GM18520 (cell line): ENCODE measurements at regions not wholly inside any gene's neighbourhood (a gene's known extent, or its start where the extent isn't known, plus 50 kb on each side); places are given as distances from the start of the nearest gene placed in this dataset.
"Not testable (repeated sequence)": the region's sequence is repeated elsewhere in the genome, so short reads cannot be mapped to it uniquely, and the experiment has no call there.

Experiments
- ATAC-seq: cut with Tn5 transposase; IDR thresholded peaks from one replicate; pipeline ENCODE4 v1.9.1; 2021; ENCODE audit not compliant: unreplicated experiment

GRCh38 chr3:162884373-162884772, 1387.8 kb downstream of the OTOL1 start:
- no peak for ATAC-seq

GRCh38 chr3:162892921-162893793, 1396.5 kb downstream of the OTOL1 start:
- no peak for ATAC-seq

- no peak for ATAC-seq
Measured at GRCh38 chr3:162897291-162897690, 1400.7 kb downstream of the OTOL1 start.

GRCh38 chr3:162932503-162932902, 1435.9 kb downstream of the OTOL1 start:
- no peak for ATAC-seq

- no peak for ATAC-seq
Measured at GRCh38 chr3:162933656-162934055, 1437.0 kb downstream of the OTOL1 start.

- no peak for ATAC-seq
Measured at GRCh38 chr3:162936706-162937105, 1440.1 kb downstream of the OTOL1 start.

- no peak for ATAC-seq
Measured at GRCh38 chr3:162938083-162938482, 1441.5 kb downstream of the OTOL1 start.

GRCh38 chr3:162945626-162946025, 1449.0 kb downstream of the OTOL1 start:
- no peak for ATAC-seq

- ATAC-seq = no peak
Measured at GRCh38 chr3:162956711-162957110, 1460.1 kb downstream of the OTOL1 start.

GRCh38 chr3:162960269-162960668, 1463.7 kb downstream of the OTOL1 start:
- ATAC-seq = no peak

- no peak for ATAC-seq
Measured at GRCh38 chr3:162970292-162970691, 1473.7 kb downstream of the OTOL1 start.

- ATAC-seq = no peak
Measured at GRCh38 chr3:162971715-162972114, 1475.1 kb downstream of the OTOL1 start.

- no peak for ATAC-seq
Measured at GRCh38 chr3:162973428-162973917, 1476.9 kb downstream of the OTOL1 start.

- ATAC-seq = no peak
Measured at GRCh38 chr3:162978136-162978535, 1481.5 kb downstream of the OTOL1 start.

GRCh38 chr3:162984746-162985145, 1488.1 kb downstream of the OTOL1 start:
- ATAC-seq = no peak

- ATAC-seq = not testable (repeated sequence)
Measured at GRCh38 chr3:162987085-162987794, 1490.6 kb downstream of the OTOL1 start.

GRCh38 chr3:162992741-162993140, 1496.1 kb downstream of the OTOL1 start:
- ATAC-seq = no peak

GRCh38 chr3:162994165-162994564, 1497.6 kb downstream of the OTOL1 start:
- no peak for ATAC-seq

- ATAC-seq = no peak
Measured at GRCh38 chr3:162996368-162996767, 1499.8 kb downstream of the OTOL1 start.

GRCh38 chr3:162998205-162998604, 1501.6 kb downstream of the OTOL1 start:
- no peak for ATAC-seq

- no peak for ATAC-seq
Measured at GRCh38 chr3:163011596-163011995, 1515.0 kb downstream of the OTOL1 start.

- no peak for ATAC-seq
Measured at GRCh38 chr3:163016251-163016650, 1519.6 kb downstream of the OTOL1 start.
